ENCODE measurements at regions not wholly inside any gene's neighbourhood (a gene's known extent, or its start where the extent isn't known, plus 50 kb on each side); places are given as distances from the start of the nearest gene placed in this dataset.

GRCh38 chr6:138692058-138692977 lies 81.3 kb upstream of the CCDC28A start:
- DNase-seq (ENCODE audit: low read depth), result peak; percentile 24

- DNase-seq (ENCODE audit: low read depth), result no peak
Measured at GRCh38 chr6:138692978-138693909, 80.3 kb upstream of the CCDC28A start.

GRCh38 chr6:138695193-138695592 lies 78.4 kb upstream of the CCDC28A start:
- no peak for DNase-seq (ENCODE audit: low read depth)

- no peak for DNase-seq (ENCODE audit: low read depth)
Measured at GRCh38 chr6:138714493-138714892, 59.1 kb upstream of the CCDC28A start.

- no peak for DNase-seq (ENCODE audit: low read depth)
Measured at GRCh38 chr6:138716013-138716412, 57.6 kb upstream of the CCDC28A start.

- DNase-seq (ENCODE audit: low read depth), result no peak
Measured at GRCh38 chr6:138716971-138717665, 56.5 kb upstream of the CCDC28A start.

- no peak for DNase-seq (ENCODE audit: low read depth)
Measured at GRCh38 chr6:138719011-138719635, 54.4 kb upstream of the CCDC28A start.

- no peak for DNase-seq (ENCODE audit: low read depth)
Measured at GRCh38 chr6:138719744-138720143, 53.8 kb upstream of the CCDC28A start.

GRCh38 chr6:138722425-138723371 lies 50.9 kb upstream of the CCDC28A start:
- DNase-seq (ENCODE audit: low read depth), result no peak

All from stimulated activated CD8-positive, alpha-beta memory T cell treated with anti-CD3 and anti-CD28 coated beads, Interleukin-7, amount 100 ng/mL, for 24 hours (primary cell).